GM23338 (cell line): ENCODE measurements at regions not wholly inside any gene's neighbourhood (a gene's known extent, or its start where the extent isn't known, plus 50 kb on each side); places are given as distances from the start of the nearest gene placed in this dataset.

ENCODE experiments used
- ATAC-seq: fragments of 200-7000 bp; cut with Tn5 transposase; 3 replicates; pipeline ENCODE4 v1.9.1; 2020
- DNase-seq: peaks from one replicate; pipeline ENCODE4 v3.0.0-alpha.2; 2015; ENCODE audit warnings: low spot score
- H2AFZ ChIP-seq: fragments of 200-600 bp; sonication (generic); 2 replicates; pipeline ENCODE4 v1.8.0; 2016; ENCODE audit warnings: antibody characterized with exemption, mild to moderate bottlenecking, moderate library complexity
- H3F3A ChIP-seq: fragments of 200-600 bp; sonication (generic); replicated peaks from 2 replicates; pipeline ENCODE4 v1.8.0; 2017; ENCODE audit warnings: antibody characterized with exemption, mixed run types, low read depth
- H3K27ac ChIP-seq: fragments of 200-600 bp; sonication (generic); 2 replicates; pipeline ENCODE4 v1.6.1; 2016; ENCODE audit warnings: low read depth
- H3K27me3 ChIP-seq: fragments of 200-600 bp; sonication (generic); 2 replicates; pipeline ENCODE4 v1.8.0; 2016; ENCODE audit warnings: mild to moderate bottlenecking, mixed run types, moderate library complexity; ENCODE audit not compliant: insufficient read depth
- H3K36me3 ChIP-seq: fragments of 200-600 bp; sonication (generic); 2 replicates; pipeline ENCODE4 v1.8.0; 2016; ENCODE audit warnings: mild to moderate bottlenecking; ENCODE audit not compliant: insufficient read depth
- H3K4me1 ChIP-seq: fragments of 200-600 bp; sonication (generic); 2 replicates; pipeline ENCODE4 v1.8.0; 2016; ENCODE audit warnings: mild to moderate bottlenecking, moderate library complexity; ENCODE audit not compliant: insufficient read depth
- H3K4me2 ChIP-seq: fragments of 200-600 bp; sonication (generic); 2 replicates; pipeline ENCODE4 v1.7.1; 2017; ENCODE audit warnings: mixed run types
- H3K4me3 ChIP-seq: fragments of 200-600 bp; sonication (generic); 2 replicates; pipeline ENCODE4 v1.6.1; 2016; ENCODE audit warnings: mixed run types
- H3K79me2 ChIP-seq: fragments of 200-600 bp; sonication (generic); replicated peaks from 2 replicates; pipeline ENCODE4 v1.8.0; 2017; ENCODE audit warnings: mild to moderate bottlenecking; ENCODE audit not compliant: insufficient read depth
- H3K9me2 ChIP-seq: fragments of 200-600 bp; sonication (generic); 2 replicates; pipeline ENCODE4 v1.8.0; 2017; ENCODE audit not compliant: insufficient read depth
- H4K20me1 ChIP-seq: fragments of 200-600 bp; sonication (generic); replicated peaks from 2 replicates; pipeline ENCODE4 v1.8.0; 2017; ENCODE audit warnings: mild to moderate bottlenecking; ENCODE audit not compliant: insufficient read depth
- H3K27ac Mint-ChIP-seq: 2 replicates; pipeline ENCODE4 v1.8.0; 2020; ENCODE audit warnings: inconsistent platforms, mild to moderate bottlenecking, moderate library complexity, mixed read lengths
- H3K27me3 Mint-ChIP-seq: 3 replicates; pipeline ENCODE4 v1.8.0; 2022; ENCODE audit warnings: low read depth, mild to moderate bottlenecking, moderate library complexity, mixed read lengths, inconsistent platforms; ENCODE audit not compliant: insufficient read depth, poor library complexity
- H3K36me3 Mint-ChIP-seq: 3 replicates; pipeline ENCODE4 v1.8.0; 2021; ENCODE audit warnings: low read depth, mild to moderate bottlenecking, inconsistent platforms, moderate library complexity, mixed read lengths
- H3K4me1 Mint-ChIP-seq: 3 replicates; pipeline ENCODE4 v1.8.0; 2020; ENCODE audit warnings: mild to moderate bottlenecking, inconsistent platforms, mixed read lengths
- H3K4me3 Mint-ChIP-seq: 3 replicates; pipeline ENCODE4 v1.8.0; 2021; ENCODE audit warnings: moderate library complexity, mild to moderate bottlenecking, inconsistent platforms, mixed read lengths
- H3K9me3 Mint-ChIP-seq: 3 replicates; pipeline ENCODE4 v1.8.0; 2020; ENCODE audit warnings: moderate library complexity, mild to moderate bottlenecking, inconsistent platforms, mixed read lengths
- EZH2phosphoT487 ChIP-seq: fragments of 200-600 bp; sonication (generic); IDR thresholded peaks from one replicate; pipeline ENCODE4 v1.8.1; 2018; ENCODE audit warnings: antibody characterized with exemption; ENCODE audit not compliant: unreplicated experiment
- ZNF331 ChIP-seq: fragments of 250-450 bp; sonication (Bioruptor Pico); IDR thresholded peaks from 2 replicates; pipeline ENCODE4 v1.5.0; 2020; ENCODE audit warnings: low read depth, mild to moderate bottlenecking, moderate library complexity
- TF ChIP-seq, protein P1 (sequence below): fragments of 250-450 bp; sonication (Bioruptor Pico); IDR thresholded peaks from 2 replicates; pipeline ENCODE4 v1.5.0; 2020; ENCODE audit warnings: mild to moderate bottlenecking, moderate library complexity

DNA sequence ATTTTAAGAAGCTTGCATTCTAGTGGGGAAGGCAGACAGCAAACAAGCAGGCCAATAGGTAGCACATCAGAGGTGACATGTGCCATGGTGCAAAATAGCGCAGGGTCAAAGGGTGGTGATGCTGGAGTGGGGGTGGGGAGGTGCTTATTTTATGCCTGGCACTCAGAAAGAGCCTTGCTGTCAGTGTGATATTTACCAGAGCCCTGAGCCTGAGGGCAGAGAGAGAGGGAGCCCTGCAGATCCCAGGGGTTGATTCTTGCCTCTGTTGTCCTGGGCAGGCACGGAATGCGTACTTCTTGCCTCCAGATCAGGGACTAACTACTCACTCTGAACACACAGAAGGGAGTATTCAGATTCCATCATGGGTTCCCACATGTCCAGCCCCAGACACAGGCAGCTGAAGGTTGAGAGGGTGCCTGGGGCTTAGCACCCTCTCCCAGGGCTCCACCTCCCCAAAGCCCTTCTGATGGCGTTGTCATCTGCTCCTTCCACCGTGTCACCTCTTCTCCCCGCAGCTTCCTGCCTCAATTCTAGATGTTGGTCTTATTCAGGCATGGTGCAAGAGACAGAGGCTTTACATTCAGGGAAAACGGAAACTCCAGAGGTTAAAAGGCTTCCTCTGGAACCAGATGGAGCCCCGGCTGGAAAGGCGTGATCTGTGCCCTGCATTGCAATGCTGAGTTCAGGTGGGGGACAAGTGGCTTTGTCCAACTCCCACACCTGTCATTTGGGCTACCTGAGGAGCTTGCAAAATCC is 252.3 kb downstream of the HAUS1 start (continued):
- TF ChIP-seq, protein P1, sequence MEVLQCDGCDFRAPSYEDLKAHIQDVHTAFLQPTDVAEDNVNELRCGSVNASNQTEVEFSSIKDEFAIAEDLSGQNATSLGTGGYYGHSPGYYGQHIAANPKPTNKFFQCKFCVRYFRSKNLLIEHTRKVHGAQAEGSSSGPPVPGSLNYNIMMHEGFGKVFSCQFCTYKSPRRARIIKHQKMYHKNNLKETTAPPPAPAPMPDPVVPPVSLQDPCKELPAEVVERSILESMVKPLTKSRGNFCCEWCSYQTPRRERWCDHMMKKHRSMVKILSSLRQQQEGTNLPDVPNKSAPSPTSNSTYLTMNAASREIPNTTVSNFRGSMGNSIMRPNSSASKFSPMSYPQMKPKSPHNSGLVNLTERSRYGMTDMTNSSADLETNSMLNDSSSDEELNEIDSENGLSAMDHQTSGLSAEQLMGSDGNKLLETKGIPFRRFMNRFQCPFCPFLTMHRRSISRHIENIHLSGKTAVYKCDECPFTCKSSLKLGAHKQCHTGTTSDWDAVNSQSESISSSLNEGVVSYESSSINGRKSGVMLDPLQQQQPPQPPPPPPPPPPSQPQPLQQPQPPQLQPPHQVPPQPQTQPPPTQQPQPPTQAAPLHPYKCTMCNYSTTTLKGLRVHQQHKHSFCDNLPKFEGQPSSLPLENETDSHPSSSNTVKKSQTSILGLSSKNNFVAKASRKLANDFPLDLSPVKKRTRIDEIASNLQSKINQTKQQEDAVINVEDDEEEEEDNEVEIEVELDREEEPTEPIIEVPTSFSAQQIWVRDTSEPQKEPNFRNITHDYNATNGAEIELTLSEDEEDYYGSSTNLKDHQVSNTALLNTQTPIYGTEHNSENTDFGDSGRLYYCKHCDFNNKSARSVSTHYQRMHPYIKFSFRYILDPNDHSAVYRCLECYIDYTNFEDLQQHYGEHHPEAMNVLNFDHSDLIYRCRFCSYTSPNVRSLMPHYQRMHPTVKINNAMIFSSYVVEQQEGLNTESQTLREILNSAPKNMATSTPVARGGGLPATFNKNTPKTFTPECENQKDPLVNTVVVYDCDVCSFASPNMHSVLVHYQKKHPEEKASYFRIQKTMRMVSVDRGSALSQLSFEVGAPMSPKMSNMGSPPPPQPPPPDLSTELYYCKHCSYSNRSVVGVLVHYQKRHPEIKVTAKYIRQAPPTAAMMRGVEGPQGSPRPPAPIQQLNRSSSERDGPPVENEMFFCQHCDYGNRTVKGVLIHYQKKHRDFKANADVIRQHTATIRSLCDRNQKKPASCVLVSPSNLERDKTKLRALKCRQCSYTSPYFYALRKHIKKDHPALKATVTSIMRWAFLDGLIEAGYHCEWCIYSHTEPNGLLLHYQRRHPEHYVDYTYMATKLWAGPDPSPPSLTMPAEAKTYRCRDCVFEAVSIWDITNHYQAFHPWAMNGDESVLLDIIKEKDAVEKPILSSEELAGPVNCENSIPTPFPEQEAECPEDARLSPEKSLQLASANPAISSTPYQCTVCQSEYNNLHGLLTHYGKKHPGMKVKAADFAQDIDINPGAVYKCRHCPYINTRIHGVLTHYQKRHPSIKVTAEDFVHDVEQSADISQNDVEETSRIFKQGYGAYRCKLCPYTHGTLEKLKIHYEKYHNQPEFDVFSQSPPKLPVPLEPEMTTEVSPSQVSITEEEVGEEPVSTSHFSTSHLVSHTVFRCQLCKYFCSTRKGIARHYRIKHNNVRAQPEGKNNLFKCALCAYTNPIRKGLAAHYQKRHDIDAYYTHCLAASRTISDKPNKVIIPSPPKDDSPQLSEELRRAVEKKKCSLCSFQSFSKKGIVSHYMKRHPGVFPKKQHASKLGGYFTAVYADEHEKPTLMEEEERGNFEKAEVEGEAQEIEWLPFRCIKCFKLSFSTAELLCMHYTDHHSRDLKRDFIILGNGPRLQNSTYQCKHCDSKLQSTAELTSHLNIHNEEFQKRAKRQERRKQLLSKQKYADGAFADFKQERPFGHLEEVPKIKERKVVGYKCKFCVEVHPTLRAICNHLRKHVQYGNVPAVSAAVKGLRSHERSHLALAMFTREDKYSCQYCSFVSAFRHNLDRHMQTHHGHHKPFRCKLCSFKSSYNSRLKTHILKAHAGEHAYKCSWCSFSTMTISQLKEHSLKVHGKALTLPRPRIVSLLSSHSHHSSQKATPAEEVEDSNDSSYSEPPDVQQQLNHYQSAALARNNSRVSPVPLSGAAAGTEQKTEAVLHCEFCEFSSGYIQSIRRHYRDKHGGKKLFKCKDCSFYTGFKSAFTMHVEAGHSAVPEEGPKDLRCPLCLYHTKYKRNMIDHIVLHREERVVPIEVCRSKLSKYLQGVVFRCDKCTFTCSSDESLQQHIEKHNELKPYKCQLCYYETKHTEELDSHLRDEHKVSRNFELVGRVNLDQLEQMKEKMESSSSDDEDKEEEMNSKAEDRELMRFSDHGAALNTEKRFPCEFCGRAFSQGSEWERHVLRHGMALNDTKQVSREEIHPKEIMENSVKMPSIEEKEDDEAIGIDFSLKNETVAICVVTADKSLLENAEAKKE (CRISPR knock-in tag), result no peak

DNA sequence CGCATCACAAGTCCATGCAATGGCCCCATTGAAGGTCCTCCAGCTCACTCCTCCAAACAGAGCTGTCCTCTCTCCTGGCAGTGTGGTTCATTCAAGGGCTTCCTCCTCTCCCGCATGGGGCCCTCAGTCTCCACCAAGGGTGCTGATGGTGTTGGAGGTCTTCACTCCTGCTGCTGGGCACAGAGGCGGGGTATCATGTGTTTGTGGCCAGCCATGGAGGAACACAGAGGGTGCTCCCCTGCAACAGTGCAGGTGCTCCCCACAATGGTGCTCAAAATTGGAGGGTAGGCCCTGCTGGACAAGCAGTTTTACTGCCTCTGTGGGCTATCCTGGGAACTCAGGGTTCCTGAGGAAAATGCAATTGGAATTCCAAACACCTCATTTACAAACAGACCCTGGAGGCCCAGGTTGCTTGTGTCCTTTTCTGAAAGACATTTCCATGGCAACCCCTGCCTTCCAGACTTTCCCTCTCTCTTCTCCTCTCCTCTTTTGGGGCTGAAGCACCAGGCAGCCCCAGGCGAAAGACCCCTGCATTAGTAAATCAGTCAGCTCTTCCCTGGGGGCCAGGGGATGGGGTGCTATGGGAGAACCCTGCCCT is 256.0 kb downstream of the HAUS1 start:
- peaks cover 19% of the 10 kb centered on the region for H3K36me3 Mint-ChIP-seq
- DNase-seq (peak; percentile 70), ATAC-seq (peak; percentile 53; the same call in 2 of the 3 replicates)
- H3K27ac Mint-ChIP-seq, result no peak overlapping the region
- Histone ChIP-seq H3K79me2 (no peaks in the 10 kb centered on the region), H3K4me2 (no peak overlapping the region), H3K36me3 (no peaks in the 10 kb centered on the region), H3F3A (no peaks in the 10 kb centered on the region), H3K27me3 (no peaks in the 10 kb centered on the region), H3K4me1 (no peaks in the 10 kb centered on the region), H3K27ac (no peak overlapping the region), H3K9me2 (0 out of 2 replicates have a peak, but pooled peaks cover 4% of the 10 kb centered on the region), H3K4me3 (no peak overlapping the region), H4K20me1 (no peaks in the 10 kb centered on the region), H2AFZ (no peak overlapping the region)
- no peak for TF ChIP-seq EZH2phosphoT487
- no peak for TF ChIP-seq ZNF331 (CRISPR knock-in tag)
- H3K9me3 Mint-ChIP-seq, result peaks cover 12% of the 10 kb centered on the region
- H3K4me3 Mint-ChIP-seq, result no peak overlapping the region
- peaks cover 8% of the 10 kb centered on the region for H3K4me1 Mint-ChIP-seq
- peaks cover 6% of the 10 kb centered on the region for H3K27me3 Mint-ChIP-seq
